ENCODE measurements at regions not wholly inside any gene's neighbourhood (a gene's known extent, or its start where the extent isn't known, plus 50 kb on each side); places are given as distances from the start of the nearest gene placed in this dataset. TPM values are rescaled to one million over a fixed set of nuclear protein-coding genes. Genes with fewer than 3 reads are reported as not detected.

- Histone ChIP-seq H3K36me3 (ENCODE audit: control insufficient read depth in 2 of 3, insufficient read depth in 3 of 3, low read length in 3 of 3) (no peaks in the 10 kb centered on the region), H3K27me3 (ENCODE audit: control insufficient read depth, insufficient read depth, low read length) (no peaks in the 10 kb centered on the region), H3K27ac (ENCODE audit: low read depth in 2 of 2, low read length in 2 of 2) (peak overlapping the region in 1 of 2 donors; percentile 13), H3K9ac (ENCODE audit: low read length in 3 of 3) (no peak overlapping the region), H3K9me3 (ENCODE audit: control insufficient read depth in 2 of 3, insufficient read depth in 1 of 3, low read length in 3 of 3) (peaks cover 0 to 5% (median 0%) of the 10 kb centered on the region in 3 donors), H3K4me1 (ENCODE audit: control insufficient read depth in 2 of 3, insufficient read depth in 2 of 3, low read depth in 1 of 3, low read length in 3 of 3) (peaks cover 0 to 14% (median 0%) of the 10 kb centered on the region in 3 donors), H3K4me3 (ENCODE audit: low read length in 3 of 3) (no peak overlapping the region)
- no peak for TF ChIP-seq CTCF (IDR thresholded peaks at IDR 0.05; ENCODE audit: borderline replicate concordance, extremely low read depth, insufficient read depth)
- FAIRE-seq (no peak), DNase-seq (peak in 1 of 5 donors; percentile 54)
- intact Hi-C loops (cut with DNase I) = no loop called here
These were observed 193.3 kb downstream of the AJAP1 start for GRCh38 chr1:4847711-4848110.

Small RNA genes in the stretch of these regions (microRNA-seq; reads per million reads assigned to microRNA genes)
- not detected for gene MIR4417
